ELF-1 (cell line): ENCODE measurements at regions not wholly inside any gene's neighbourhood (a gene's known extent, or its start where the extent isn't known, plus 50 kb on each side); places are given as distances from the start of the nearest gene placed in this dataset.

Source experiments
- DNase-seq: peaks from one replicate; pipeline ENCODE4 v3.0.0-alpha.2; 2016; ENCODE audit warnings: low read depth, low spot score

DNA sequence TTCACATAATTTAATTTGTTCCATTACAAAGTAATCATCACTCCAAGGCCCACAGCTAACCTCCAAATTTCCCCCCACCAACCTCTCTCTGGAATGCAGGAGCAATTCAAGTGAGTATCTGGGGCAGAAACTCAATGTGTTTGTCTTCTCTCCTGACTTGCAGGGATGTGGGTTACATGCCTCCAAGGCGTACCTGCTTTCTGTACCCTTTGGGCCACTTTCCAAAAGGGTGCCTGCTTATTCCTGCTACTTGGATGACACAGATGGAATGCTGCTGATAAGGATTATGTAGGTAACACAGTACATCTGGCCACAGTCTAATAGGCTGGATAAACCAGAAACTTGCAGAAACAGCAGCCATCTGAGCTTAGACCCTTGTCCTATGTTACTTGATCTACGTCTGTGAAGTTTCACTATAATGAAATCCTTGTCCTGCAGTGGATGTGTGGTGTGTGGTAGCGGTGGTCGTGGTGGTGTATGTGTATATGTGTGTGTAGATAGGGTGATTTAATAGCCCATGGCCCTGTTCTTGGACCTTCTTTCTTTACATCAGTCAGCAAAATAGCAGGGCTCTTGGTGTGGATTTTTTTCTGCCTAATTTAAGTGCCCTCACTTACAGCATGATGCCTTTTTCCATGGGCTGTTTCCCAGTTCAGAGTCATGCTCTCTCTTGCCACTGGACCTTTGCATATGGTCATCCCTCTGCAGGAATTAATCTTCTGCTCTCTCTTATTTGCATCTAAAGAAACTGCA, 175.9 kb downstream of the ZDHHC21 start:
- no peak for DNase-seq

DNA sequence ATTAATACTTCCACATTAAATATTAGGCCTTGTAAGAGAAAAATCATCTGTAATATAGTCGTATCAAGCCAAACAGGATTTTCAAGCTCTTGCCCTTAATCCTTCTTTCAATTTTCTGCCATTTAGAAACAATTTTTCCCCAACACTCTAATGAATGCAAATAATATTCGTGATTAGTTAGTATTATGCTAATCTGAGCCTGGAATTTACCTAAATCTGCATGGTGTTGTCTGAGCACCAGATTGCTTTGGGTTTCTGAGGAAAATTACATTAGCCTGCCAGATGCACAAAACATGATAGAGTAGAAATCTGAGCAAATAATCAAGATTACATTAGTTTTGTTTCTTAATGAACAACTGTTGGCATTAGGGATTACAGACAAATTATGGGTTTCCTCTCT, 176.6 kb downstream of the ZDHHC21 start:
- DNase-seq = no peak

DNA sequence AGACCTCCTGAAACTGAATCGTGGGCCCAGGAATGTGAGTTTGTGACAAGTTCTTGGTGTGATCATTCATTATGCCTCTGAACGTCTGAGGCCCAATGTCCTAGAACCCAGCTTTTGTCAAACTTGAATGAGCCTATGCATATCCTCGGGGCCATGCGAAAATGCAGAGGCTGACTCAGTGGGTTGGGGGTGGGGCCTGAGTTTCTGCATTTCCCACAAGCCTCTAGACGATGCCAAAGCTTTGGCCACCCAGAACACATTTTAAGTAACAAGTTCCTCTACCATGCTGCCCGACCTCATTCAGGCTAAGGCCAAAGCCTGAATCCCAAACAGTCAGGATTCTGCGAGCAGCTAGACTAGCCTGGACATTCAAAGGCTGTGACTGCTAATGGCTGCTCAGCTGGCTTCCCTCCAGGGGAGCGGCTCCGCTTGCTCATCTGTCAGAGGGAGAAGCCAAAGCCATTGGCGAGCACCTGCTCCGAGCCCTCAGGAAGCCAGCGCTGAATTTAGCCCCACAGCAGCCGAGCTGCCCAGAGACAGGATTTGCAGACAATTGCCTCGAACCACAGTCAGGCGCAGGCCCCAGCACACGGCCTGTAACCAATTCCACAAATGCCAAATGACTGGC, 177.5 kb downstream of the ZDHHC21 start:
- peak; percentile 77 for DNase-seq

DNA sequence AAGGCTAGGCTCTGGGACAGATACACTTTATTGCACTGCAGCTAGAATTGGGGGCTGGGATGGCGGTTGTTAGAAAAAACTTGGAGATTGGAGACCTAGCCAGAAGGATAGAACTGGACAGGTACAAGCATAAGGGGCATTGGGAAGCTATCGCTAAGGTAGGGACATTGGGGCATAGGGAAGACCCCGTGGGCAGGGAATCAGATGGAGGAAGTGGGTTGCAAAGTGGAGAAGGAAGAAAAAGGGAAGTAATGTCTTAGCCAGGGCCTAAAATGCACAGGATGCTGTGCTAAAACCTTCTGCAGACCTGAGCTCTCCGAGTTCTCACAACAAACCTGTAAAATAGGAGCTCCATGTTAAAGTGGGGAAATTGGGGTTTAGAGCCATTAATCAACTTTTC, 178.2 kb downstream of the ZDHHC21 start:
- DNase-seq = no peak

DNA sequence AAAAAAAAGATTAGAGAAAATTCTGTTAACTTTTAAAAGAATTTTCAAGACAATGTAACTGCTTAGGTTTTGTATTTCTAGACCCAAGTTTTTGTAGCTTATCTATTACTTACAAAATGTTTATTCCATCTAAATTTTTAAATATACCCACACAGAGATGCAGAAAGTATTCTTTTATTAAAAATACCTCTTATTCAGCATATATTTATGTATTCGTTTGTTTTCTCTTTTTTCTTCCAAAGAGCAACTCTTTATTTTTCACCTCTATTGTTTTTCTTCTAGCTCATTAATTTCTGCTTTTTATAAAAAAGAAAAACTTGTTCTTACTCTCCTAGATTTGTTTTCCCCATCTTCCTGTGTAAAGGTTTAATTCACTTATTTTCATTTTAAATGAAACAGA, 180.3 kb downstream of the ZDHHC21 start:
- DNase-seq = no peak

DNA sequence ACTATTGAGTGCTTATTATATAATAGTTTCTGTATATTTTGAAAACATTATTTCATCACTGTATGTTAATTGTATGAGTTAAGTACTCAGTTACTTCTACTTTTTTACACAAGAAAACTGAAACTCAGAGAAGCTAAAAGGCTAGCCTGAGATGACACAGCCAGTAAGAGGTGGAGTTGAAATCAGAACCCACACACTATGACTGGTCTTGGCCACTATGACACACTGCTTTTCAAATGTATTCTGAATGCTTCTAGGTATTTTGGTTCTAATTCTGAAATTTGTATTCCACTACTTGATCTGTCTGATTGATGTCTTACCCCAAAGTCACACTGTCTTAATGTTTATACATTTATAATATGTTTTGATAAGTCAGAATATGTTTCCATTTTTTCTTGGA, 181.8 kb downstream of the ZDHHC21 start:
- no peak for DNase-seq

DNA sequence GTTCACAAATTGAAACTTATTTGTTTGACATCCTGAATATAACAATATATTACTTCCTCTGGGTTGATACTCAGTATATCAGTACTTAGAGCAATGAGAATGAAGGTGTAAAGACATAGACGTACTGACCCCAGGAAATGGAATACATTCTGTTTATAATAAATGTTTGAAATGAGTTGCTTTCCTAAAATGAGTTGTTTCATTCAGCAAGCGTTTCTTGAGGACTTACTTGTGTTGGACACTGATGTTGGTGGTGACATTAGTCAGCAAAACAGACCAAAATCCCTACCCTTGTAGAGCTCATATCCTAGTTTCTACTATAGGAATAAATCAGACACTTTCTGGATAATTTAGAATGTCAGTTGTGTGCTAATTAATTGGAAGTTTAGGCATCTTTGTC, 184.3 kb downstream of the ZDHHC21 start:
- no peak for DNase-seq

DNA sequence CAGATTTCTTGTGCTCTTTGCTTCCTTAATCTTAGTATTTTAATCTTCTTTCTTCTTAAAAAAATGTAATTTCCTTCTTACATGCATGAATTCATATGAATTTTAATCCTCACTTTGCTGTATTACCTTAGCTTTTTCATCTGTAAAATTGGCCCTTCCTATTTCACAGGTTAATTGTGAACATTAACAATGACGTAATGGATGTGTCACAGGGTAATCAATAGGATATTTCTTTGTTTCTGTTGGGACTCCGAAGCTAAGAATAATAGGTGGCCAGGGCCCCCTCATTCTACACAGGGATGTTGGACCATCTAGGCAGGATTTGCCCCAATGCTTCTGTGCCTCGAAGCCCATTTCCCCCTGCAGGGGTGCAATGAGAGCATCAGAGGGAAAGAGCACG, 187.4 kb upstream of the NFIB start:
- no peak for DNase-seq

DNA sequence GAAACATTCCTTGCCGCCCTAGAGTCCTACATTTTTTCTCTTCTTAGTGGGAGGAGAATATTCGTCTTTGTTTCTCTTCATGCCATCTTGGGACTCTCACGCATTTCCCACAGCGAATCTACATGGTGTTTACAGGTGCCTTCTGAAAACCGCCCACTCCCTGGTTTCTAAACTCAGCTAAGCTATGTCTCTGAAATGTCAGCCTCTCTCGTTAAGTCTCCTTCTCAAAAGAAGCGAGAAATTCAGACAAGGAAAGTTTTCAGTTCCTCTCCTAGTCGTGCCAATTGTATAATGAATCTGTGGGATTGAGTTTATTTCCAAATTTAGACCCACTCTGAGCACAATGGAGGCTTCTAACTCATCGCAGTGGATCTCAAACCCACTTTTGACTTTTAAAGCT, 186.8 kb upstream of the NFIB start:
- DNase-seq = no peak

DNA sequence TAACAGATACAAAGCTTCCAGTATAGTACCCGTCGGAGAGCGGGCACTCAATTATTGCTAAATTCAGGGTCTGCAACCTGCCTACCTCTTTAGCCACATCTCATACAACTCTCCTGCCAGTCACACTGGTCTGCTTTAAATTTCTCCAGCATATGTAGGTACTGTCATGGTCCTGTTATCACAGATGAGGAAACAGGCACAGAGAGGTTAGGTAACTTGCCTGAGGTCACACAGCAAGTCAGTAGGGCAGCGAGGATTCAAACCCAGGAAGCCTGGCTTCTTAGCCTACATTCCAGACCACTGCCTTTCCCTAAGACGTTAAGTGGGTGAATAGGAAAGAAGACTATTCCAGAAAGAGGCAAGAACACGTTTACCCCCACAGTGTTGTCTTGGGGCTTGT, 186.0 kb upstream of the NFIB start:
- DNase-seq = no peak

DNA sequence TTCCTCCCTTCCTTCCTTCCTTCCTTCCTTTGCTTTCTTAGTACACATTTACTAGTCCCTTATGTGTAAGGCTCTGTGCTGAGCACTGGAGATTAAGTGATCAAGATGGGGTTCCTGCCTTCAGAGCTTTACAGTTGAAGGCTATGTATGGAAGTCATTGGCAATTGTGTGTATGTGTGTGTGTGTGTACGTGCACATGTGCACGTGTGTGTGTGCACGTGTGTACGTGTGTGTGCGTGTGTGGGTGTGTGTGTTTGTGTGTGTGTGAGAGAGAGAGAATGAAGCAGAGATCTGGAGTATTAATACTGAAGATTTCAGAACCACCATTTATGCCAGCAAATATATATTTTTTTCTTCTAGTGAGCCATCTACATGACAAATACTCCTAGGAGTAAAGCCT, 184.9 kb upstream of the NFIB start:
- DNase-seq = no peak

DNA sequence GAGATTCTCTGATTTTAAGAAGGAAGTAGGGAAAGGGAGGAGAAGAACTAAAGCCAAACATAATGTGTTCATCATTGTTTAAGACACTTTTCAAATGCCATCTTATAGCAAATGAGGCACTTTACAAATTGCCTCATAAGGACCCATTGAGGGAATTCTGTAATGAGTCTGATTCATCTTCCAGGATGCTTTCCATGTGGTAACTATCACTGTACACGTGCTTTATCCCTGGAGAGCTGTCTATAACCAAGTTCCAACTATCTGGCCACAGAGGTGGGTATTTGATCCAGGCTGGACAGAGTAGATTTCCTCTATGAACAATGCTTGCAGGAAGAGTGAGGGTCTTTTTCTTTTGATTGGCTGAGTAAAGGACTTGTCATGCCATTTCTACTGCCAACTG, 183.5 kb upstream of the NFIB start:
- no peak for DNase-seq

DNA sequence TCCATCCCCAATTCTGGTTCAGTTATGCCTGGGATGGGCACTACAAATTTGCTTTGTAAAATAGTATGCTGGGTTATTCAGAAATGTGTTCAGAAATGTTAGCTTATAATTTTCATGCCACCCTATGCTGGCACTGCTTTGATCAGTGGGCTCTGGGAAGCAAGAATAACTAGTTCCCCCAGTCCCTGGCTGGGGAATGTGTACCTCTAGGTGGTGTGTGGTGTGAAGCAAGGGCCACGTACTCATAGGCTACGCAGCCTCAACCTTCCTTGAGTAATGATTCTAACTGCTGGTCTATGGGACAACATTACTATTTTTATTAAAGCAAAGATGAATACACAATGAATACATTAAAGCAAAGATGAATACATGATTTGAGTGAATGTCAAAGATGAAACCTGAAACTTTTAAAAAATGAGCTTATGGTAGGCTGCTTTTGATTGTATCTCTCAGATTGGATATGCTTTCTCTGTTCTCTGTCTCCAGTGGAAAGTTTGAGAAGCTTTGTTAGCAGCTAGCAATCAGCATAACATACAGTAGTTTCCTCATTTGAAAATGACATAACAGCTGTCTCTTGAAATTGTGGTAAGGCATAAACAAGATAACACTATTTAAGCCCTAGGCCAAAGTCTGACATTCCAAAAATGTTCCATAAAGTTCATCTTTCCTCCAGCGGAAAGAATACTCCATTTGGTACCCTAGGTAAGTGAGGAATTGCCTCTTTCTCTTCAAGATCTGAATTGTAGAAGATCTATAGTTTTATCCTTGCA, 174.7 kb upstream of the NFIB start:
- DNase-seq = no peak

DNA sequence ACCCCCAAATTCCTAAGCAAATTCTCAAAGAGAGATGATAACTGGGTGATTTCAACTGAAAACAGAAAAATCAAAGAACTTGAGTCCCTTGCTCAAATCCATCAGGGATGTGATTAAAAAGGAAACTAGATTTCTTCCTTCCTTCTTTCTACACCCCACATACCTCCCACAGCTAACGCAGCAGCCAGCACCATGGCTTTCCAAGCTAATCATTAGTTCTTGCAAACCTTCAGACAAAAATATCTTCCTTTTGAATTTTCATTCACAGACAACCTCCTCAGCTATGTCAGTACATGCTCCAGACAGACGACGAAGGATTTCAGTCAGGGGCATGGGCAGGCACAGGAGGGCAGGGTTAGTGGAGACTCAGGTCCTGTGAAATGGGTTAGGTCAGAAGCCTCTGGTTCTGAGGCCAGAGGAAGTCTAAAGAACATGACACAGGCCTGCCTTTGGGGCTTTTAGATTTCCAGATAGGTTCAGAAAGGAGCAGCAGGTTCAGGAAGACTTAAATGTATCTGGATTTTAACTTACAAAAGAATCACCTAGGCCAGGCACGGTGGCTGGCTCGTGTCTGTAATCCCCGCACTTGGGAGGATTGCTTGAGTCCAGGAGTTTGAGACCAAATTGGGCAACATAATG, 173.7 kb upstream of the NFIB start:
- DNase-seq = peak; percentile 49

DNA sequence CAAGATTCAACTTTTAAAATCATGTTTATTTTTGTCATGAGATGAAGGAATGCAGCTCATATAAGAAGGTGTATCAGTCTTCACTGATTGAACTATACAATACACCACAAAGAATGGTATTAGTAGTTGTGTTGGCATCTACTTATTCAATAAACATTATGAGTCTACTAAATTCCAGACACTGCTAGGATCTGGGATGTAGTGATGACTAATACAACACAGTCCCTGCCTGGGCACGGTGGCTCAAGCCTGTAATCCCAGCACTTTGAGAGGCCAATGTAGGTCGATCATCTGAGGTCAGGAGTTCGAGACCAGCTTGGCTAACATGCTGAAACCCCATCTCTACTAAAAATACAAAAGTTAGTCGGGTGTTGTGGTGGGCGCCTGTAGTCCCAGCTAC, 171.4 kb upstream of the NFIB start:
- DNase-seq = no peak

DNA sequence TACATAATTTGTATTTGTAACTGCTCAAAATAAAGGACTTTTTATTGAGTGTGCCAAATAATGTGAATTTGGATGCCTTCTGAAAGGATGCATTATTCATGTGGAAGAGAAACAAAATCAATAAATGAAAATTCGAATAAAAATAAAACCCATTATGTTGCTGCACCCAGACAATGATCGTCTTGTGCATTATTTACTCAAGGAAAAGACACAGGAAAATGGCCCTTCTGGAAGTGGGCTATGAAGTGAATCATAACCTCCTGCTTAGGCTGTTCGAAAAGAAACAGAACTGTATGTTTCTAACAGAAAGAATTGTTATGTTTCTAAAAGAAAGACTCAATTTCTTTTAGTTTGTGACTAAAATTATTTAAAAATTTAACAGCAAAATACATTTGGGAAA, 168.9 kb upstream of the NFIB start:
- DNase-seq = no peak

DNA sequence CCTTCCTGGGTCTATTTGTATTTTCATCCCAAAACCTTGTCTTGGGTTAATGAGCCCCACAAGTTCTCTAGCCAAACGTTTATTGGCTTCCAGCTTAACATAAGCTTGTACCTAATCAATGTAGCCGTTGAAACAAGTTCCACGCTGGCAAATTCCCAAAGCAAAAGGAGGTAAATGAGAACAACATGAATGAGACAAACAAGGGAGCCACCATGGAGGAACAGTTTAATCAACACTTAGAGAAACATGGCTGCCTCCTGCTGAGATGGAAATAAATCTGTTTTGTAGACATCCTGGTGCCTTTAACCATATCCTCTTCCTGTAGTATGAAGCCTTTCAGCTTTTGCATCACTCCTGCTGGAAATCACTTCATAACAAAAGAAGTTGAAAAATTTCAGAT, 166.6 kb upstream of the NFIB start:
- DNase-seq = no peak

DNA sequence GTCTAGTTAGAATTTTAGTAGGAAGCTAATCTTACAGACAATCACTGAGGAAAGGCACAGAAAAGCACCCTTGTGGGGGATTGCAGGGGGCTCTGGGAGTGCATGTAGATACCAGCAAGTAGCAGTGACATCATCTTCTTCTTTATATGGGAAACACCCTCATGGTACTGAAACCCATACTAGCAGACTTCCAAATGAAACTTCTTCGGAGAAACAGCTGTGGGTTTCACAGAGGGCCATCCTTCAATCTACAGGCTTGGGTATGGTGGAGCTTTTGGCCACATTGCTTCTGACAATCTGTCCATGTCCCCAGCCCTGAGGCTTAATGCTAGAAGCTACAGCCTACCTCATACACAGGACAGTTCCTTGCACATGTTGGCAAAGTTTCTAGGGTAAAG, 165.2 kb upstream of the NFIB start:
- no peak for DNase-seq

DNA sequence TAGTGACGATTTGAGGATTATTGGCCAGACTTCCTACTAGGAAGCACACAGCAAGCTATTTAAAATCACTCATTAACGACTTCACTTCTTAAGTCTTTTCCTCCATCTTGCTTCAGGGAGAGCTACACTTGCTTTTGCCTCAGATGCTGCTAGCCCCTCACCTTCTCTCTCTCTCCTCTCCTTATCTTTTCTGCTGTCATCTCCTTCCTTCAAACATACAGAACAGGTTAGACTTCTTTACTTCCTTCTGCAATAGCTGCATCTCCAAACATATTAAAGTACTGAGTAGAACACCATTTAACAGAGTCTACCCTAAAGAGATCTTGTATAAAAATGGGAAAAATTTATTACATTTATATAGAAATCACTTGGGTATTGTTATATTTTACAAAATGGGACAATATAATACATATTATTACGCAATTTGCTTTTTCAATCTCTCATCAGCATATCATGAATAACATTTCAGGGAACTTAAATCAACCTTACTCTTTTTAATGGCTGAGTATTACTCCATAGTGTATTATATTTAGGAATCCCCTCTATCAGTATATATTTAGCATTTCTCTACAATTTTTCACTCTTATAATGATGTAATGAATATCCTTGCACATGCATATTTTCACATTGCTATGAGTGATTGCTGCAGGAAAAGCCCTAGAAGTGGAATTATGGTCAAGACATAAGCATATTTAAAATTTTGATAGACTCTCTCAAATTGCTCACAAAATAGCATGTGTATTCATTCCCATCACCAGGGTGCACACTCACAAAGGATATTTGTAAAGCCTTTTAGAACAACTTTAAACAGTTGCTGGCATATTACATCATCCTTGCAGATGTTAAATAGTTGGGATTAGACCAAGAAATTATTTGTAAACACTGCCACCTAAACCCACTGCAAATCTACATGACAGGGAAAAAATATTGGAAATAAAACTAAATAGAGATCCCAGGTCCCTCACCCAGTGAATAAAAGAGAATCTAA, 164.5 kb upstream of the NFIB start:
- no peak for DNase-seq

DNA sequence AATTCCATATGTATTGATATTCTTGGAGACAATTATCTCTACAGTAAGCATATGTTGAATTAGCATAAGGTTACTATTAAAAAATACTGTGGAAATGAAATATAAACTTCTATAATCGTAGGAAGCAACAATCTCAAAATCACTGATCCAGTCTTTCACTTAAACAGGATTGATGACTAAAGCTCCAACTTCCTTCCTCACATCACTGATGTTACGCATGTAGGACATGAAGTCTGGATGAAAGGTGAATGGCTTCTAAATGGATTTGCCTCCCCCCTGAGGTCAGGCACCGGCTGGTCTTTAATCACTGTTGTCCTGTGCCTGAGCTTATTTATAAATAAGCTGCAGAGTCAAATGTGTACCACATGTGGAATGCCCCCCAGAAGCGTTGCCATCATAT, 157.1 kb upstream of the NFIB start:
- no peak for DNase-seq

DNA sequence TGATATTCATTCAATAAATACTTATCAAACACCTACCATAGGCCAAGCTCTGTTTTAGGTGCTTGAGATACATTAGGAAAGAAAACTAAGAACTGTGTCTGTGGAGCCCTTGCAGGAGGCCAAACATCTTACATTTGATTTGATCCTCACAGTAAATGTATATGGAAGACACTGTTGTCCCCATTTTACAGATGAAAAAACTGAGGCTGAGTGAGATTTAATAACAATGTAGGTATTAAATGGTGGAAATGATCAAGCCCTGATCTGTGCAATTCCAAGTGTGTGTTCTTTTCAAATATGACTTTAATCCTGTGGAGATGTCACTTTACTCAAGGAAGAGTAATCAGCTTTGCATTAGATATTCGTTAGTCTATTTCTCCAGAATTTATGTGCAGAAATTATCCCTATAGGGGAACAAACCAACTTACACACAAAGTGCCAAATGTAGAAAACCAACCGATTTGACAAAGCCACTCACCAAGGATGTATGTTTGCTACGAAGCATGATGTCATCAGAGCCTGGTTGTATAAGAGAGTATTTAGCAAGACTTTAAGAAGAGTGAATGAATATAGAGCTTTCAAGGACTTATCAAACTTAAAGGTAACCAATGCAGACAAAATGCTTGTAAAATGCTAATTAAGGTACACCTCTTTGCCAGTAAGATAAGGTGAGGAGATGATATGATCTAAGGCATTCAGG, 153.9 kb upstream of the NFIB start:
- DNase-seq = no peak
